Sigmoid colon (tissue), 6 donors: ENCODE measurements at regions not wholly inside any gene's neighbourhood (a gene's known extent, or its start where the extent isn't known, plus 50 kb on each side); places are given as distances from the start of the nearest gene placed in this dataset.

Source experiments
- DNase-seq: peaks from one replicate; pipeline ENCODE4 v3.0.0-alpha.2; 2019
- H3K27ac ChIP-seq, 4 donors: fragments of 200-600 bp; sonication (generic); one replicate each; pipeline ENCODE4 v1.5.1; 2016 to 2019; ENCODE audit warnings: mild to moderate bottlenecking in 1 of 4
- H3K27me3 ChIP-seq, 3 donors: fragments of 200-600 bp; sonication (generic); one replicate each; pipeline ENCODE4 v1.5.1; 2019; ENCODE audit warnings: mild to moderate bottlenecking in 1 of 3
- H3K36me3 ChIP-seq, 4 donors: fragments of 200-600 bp; sonication (generic); one replicate each; pipeline ENCODE4 v1.5.1; 2016 to 2019
- H3K4me1 ChIP-seq, 4 donors: fragments of 200-600 bp; sonication (generic); one replicate each; pipeline ENCODE4 v1.5.1; 2017 to 2019
- H3K4me3 ChIP-seq, 4 donors: fragments of 200-600 bp; sonication (generic); one replicate each; pipeline ENCODE4 v1.5.1; 2017 to 2019; ENCODE audit warnings: mild to moderate bottlenecking in 2 of 4, moderate library complexity in 1 of 4
- H3K9me3 ChIP-seq, 4 donors: fragments of 200-600 bp in 3 of 4; sonication (generic) in 3 of 4; one replicate each; pipeline versions ENCODE4 v1.5.1 to v1.6.1; 2013 to 2019
- EP300 ChIP-seq, 4 donors: sonication (generic); formaldehyde crosslinking; IDR thresholded peaks; one replicate each; pipeline ENCODE4 v1.6.1; 2017; ENCODE audit warnings: antibody characterized with exemption in 4 of 4
- POLR2A ChIP-seq, 2 donors: fragments of 450-650 bp; IDR thresholded peaks; one replicate each; pipeline ENCODE4 v1.6.1; 2016; ENCODE audit warnings: antibody characterized with exemption in 2 of 2, mild to moderate bottlenecking in 2 of 2, moderate library complexity in 2 of 2
- POLR2AphosphoS5 ChIP-seq, 4 donors: sonication (generic); formaldehyde crosslinking; IDR thresholded peaks; one replicate each; pipeline ENCODE4 v1.6.1; 2017; ENCODE audit warnings: antibody characterized with exemption in 4 of 4
- WGBS, 2 donors: extraction: QIAGEN DNeasy Blood & Tissue Kit; methylation state at CpG; one replicate each; pipeline ENCODE4 v1.1.7; 2013; 5-methylcytosine and 5-hydroxymethylcytosine counted together
- intact Hi-C: fragments of 100-400 bp; cut with DNase I; formaldehyde crosslinking; loops from one replicate; pipeline ENCODE4 v1.15.1; 2023
- TF ChIP-seq, protein P1 (sequence below), 4 experiments: fragments of 450-650 bp in 3 of 4; fragments of 200-600 bp in 1 of 4; IDR thresholded peaks; one replicate each; pipeline ENCODE4 v1.5.1; 2016 to 2019; ENCODE audit warnings: antibody characterized with exemption in 4 of 4, mild to moderate bottlenecking in 3 of 4, moderate library complexity in 2 of 4
- donor health status: healthy with polysubstance abuse.
- donor health status: healthy.

DNA sequence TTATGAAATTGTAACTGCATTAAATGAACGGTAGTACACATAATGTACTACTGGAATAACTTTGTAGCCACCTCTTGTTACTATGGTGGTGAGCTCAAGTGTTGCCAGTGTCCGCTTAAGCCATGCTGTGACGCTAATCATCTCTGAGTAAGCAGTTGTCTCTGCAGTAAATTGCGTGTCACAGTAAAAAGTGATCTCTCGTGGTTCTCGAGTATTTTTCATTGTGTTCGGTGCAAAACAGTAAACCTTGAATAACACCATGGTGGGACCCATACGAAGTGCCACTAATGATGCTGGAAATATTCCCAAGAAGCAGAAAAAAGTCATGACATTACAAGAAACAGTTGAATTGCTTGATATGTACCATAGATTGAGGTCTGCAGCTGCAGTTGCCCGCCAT lies 524.8 kb downstream of the SOX5 start:
- TF ChIP-seq, protein P1, sequence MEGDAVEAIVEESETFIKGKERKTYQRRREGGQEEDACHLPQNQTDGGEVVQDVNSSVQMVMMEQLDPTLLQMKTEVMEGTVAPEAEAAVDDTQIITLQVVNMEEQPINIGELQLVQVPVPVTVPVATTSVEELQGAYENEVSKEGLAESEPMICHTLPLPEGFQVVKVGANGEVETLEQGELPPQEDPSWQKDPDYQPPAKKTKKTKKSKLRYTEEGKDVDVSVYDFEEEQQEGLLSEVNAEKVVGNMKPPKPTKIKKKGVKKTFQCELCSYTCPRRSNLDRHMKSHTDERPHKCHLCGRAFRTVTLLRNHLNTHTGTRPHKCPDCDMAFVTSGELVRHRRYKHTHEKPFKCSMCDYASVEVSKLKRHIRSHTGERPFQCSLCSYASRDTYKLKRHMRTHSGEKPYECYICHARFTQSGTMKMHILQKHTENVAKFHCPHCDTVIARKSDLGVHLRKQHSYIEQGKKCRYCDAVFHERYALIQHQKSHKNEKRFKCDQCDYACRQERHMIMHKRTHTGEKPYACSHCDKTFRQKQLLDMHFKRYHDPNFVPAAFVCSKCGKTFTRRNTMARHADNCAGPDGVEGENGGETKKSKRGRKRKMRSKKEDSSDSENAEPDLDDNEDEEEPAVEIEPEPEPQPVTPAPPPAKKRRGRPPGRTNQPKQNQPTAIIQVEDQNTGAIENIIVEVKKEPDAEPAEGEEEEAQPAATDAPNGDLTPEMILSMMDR (IDR thresholded peaks at IDR 0.05) = no peak
- TF ChIP-seq POLR2A (IDR thresholded peaks at IDR 0.05) = no peak
- TF ChIP-seq EP300 (IDR thresholded peaks at IDR 0.05) = no peak
- 84 to 90% methylated on average over 9 of the region's 9 CpGs for WGBS, 2 donors
- H3K4me3 ChIP-seq = no peak overlapping the region
- no peaks in the 10 kb centered on the region for H3K36me3 ChIP-seq
- no peaks in the 10 kb centered on the region for H3K4me1 ChIP-seq
- no peaks in the 10 kb centered on the region for H3K9me3 ChIP-seq
- no peak overlapping the region for H3K27ac ChIP-seq
- no peaks in the 10 kb centered on the region for H3K27me3 ChIP-seq
- intact Hi-C loops = no loop called here
- DNase-seq = no peak

DNA sequence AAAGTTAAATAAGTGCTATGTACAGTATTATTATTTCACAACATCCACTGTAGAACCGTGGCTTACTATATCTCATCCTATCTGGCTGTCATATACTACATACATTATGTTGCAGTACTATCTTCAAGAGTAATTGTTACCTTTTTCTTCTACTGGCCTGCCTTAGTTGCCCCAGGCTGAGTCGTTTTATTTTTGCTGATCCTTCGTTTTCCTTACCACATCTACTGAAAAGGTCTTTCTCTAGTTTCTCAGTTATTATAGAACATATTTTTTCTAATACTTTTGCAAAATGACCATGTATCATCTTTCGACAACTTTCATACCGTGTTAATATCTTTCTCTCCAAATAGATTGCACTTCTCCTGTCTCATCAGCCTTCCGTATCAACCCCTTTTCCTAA lies 523.1 kb downstream of the SOX5 start:
- TF ChIP-seq POLR2A (IDR thresholded peaks at IDR 0.05) = no peak
- TF ChIP-seq POLR2AphosphoS5 (IDR thresholded peaks at IDR 0.05) = no peak
- TF ChIP-seq, protein P1 (IDR thresholded peaks at IDR 0.05) = no peak
- TF ChIP-seq EP300 (IDR thresholded peaks at IDR 0.05) = no peak
- H3K4me1 ChIP-seq = no peaks in the 10 kb centered on the region
- no peak overlapping the region for H3K4me3 ChIP-seq
- H3K27ac ChIP-seq = no peak overlapping the region
- H3K36me3 ChIP-seq = no peaks in the 10 kb centered on the region
- intact Hi-C loops = no loop called here
- DNase-seq = no peak
- no peaks in the 10 kb centered on the region for H3K27me3 ChIP-seq
- 63 to 88% methylated on average over 6 of the region's 6 CpGs for WGBS, 2 donors
- no peaks in the 10 kb centered on the region for H3K9me3 ChIP-seq

DNA sequence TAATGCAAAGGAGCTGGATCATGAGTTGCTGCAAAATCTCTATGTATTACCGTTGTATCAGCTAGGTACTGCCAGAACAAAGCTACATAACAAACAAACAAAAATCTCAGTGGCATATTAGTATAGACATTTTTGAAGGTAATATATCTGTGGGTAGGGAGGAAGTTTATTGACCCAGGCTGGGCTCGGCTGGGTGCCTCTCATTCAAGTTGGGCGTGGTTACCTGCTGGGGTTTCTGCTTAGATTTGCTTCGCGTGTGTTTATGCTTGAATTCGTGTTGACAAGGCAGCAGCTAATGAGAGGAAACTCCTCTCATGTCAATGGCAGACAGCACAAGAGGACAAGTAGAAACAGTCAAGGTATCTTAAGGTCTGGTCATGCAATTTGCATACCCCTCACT lies 520.7 kb downstream of the SOX5 start:
- TF ChIP-seq EP300 (IDR thresholded peaks at IDR 0.05) = no peak
- TF ChIP-seq POLR2A (IDR thresholded peaks at IDR 0.05) = no peak
- no peak for TF ChIP-seq POLR2AphosphoS5 (IDR thresholded peaks at IDR 0.05)
- TF ChIP-seq, protein P1 (IDR thresholded peaks at IDR 0.05) = no peak
- Histone ChIP-seq H3K27me3 (no peaks in the 10 kb centered on the region), H3K27ac (no peak overlapping the region), H3K9me3 (peaks cover 0 to 4% (median 0%) of the 10 kb centered on the region in 4 donors), H3K4me1 (no peaks in the 10 kb centered on the region), H3K36me3 (no peaks in the 10 kb centered on the region), H3K4me3 (no peak overlapping the region)
- intact Hi-C loops = no loop called here
- DNase-seq = no peak
- 74 to 77% methylated on average over 6 of the region's 6 CpGs for WGBS, 2 donors

DNA sequence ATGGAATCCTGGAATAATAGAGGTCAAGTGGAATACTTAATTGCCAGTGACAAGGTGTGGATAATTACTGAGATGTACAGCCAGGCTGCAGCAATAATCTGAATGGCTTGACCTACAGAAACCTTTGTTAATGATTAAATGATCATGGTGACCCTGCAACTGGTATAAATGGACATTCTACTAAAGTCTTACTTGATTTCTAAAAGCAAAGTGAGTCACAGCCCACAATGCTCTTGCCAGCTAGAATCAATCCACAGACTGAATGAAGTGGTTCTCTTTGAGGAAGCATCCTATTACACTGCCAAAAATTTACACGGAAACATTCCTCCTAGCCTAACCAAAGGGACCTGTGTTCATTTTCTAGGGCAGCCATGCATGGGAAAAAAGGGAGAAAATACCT lies 518.5 kb downstream of the SOX5 start:
- Histone ChIP-seq H3K4me1 (no peaks in the 10 kb centered on the region), H3K4me3 (no peak overlapping the region), H3K9me3 (peaks cover 0 to 4% (median 0%) of the 10 kb centered on the region in 4 donors), H3K36me3 (no peaks in the 10 kb centered on the region), H3K27ac (no peak overlapping the region), H3K27me3 (no peaks in the 10 kb centered on the region)
- WGBS, 2 donors = 79 to 82% methylated on average over 1 of the region's 1 CpG
- TF ChIP-seq, protein P1 (IDR thresholded peaks at IDR 0.05) = no peak
- TF ChIP-seq POLR2AphosphoS5 (IDR thresholded peaks at IDR 0.05) (no peak), POLR2A (IDR thresholded peaks at IDR 0.05) (no peak), EP300 (IDR thresholded peaks at IDR 0.05) (no peak)
- no peak for DNase-seq
- intact Hi-C loops = no loop called here

- TF ChIP-seq POLR2AphosphoS5 (IDR thresholded peaks at IDR 0.05) (no peak), EP300 (IDR thresholded peaks at IDR 0.05) (no peak), POLR2A (IDR thresholded peaks at IDR 0.05) (no peak)
- TF ChIP-seq, protein P1 (IDR thresholded peaks at IDR 0.05) = no peak
- no peak for DNase-seq
- intact Hi-C loops = no loop called here
Measured at GRCh38 chr12:23433121-23433520, 516.3 kb downstream of the SOX5 start.

More at GRCh38 chr12:23433121-23433520, 516.3 kb downstream of the SOX5 start:
- Histone ChIP-seq H3K9me3 (peaks cover 0 to 4% (median 0%) of the 10 kb centered on the region in 4 donors), H3K4me3 (no peak overlapping the region), H3K36me3 (no peaks in the 10 kb centered on the region), H3K27ac (no peak overlapping the region), H3K4me1 (no peaks in the 10 kb centered on the region), H3K27me3 (no peaks in the 10 kb centered on the region)
